ENCODE measurements at regions not wholly inside any gene's neighbourhood (a gene's known extent, or its start where the extent isn't known, plus 50 kb on each side); places are given as distances from the start of the nearest gene placed in this dataset.

DNA sequence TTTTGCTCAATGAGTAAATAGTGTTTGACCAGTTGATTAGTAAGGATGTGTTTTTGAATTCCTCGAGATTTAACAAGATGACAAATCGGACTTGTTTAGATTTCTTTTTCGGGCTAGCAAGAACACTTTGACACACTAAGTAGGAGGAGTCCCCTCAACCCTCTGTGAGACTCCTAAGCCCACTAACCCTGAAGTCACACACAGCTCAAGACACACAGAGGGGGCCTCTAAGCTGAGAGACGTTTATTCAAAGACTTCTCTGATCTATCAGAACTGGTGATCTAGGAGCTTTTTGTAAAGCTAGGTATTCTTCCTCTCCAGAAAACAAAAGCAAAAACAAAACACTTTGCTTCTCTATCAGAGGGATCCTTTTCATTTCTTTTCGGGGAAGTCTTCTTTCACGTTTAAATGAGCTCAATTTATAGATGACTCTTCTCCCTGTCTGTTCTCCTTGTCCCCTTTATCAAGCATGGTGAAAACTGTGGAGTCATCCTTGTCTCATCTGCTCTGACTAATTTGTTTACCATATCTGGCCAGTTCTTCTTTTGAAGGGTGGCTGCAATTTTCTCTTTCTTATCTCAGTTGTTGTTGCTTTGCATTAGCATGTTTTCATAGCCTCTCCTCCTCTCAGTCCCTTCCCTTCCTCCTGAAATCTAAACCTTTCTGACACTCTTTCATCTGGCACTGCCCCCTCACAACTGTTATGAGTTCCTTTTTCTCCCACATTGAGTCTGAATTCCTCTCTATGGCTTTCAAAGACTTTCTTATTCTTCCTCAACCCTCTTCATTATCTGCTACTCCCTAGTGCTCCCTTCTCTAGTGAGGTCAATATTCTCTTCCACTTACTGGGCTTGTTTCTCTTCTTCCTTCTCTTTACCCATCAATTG lies 68.5 kb upstream of the RAI14 start:
- H3K4me1 Mint-ChIP-seq = no peaks in the 10 kb centered on the region
- H3K9me3 Mint-ChIP-seq = peaks cover 2% of the 10 kb centered on the region
- H3K27me3 Mint-ChIP-seq = peaks cover 21% of the 10 kb centered on the region
- H3K4me3 Mint-ChIP-seq = no peak overlapping the region
- no peak for ATAC-seq
- no peak overlapping the region for H3K27ac Mint-ChIP-seq
- H3K36me3 Mint-ChIP-seq = no peaks in the 10 kb centered on the region

DNA sequence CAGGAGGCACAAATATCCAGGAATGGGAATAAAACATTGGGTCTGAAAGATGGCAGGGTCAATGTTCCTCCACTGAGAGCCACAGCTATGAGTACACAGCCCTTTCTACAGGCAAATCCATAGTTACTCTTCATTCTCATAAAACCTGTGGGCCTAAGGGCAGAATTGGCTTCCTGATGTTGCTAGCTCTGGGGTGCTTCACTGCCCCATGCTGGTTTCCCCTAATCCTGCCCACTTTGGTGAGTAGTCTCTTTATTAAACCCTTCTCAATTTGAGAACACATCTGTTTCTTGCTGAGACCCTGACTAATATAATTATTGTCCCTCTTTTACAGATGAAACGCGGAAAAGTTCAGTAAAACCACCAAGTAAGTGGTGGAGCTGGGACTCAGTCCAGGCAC lies 66.3 kb upstream of the RAI14 start:
- Mint-ChIP-seq H3K27ac (no peak overlapping the region), H3K36me3 (no peaks in the 10 kb centered on the region), H3K4me3 (no peak overlapping the region), H3K9me3 (peaks cover 2% of the 10 kb centered on the region), H3K27me3 (peaks cover 21% of the 10 kb centered on the region), H3K4me1 (no peaks in the 10 kb centered on the region)
- ATAC-seq = no peak

- Mint-ChIP-seq H3K4me1 (no peaks in the 10 kb centered on the region), H3K27ac (no peak overlapping the region), H3K27me3 (peaks cover 12% of the 10 kb centered on the region), H3K9me3 (no peaks in the 10 kb centered on the region), H3K4me3 (no peak overlapping the region), H3K36me3 (no peaks in the 10 kb centered on the region)
- ATAC-seq = no peak
Measured at GRCh38 chr5:34591723-34592122, 64.4 kb upstream of the RAI14 start.

DNA sequence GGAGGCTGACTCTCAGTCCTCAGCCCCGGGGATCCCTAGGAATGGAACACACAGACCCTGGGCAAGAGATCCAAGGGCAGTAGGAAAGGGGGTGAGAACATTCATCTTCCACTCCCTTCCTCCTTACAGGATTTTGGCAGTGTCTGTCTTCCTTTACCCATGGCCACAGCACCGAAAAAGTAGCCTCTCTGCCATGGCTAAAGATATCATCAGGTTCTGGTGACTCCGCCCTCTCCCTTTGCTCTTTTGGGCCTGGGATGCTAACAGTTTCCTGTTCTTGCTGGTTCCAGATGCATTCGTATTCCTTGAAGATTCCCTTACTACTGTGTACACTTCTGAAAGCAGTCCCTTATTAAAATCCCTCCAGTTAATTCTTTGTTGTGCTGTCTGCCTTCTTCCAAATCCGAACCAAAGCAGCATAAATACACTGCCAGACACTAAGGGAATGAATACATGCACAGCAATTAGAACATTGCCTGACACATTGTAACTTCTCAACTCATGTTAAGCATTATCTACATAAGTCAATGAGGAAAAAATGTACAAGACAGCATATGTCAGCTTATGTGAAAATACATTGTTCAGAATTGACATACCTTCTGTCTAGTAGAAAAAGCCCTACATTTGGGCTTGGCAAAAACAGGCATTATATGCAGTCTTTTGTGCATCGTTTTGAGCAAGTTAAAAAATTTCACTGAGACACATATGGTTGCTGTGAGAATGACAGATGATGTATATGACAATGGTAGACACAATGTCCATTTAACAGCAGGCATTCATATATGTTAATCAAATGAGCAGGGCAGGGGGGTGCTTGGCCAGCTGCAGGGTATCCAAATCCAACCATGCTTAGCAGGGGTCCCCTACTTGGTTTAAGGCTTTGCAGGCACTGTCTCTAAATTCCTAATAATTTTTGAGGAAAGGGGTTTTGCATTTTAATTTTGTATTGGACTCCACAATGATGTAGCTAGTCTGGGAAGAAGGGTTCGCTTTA lies 58.8 kb upstream of the RAI14 start:
- Mint-ChIP-seq H3K27ac (no peak overlapping the region), H3K4me3 (no peak overlapping the region), H3K36me3 (no peaks in the 10 kb centered on the region), H3K4me1 (no peaks in the 10 kb centered on the region), H3K27me3 (peaks cover under 1% of the 10 kb centered on the region), H3K9me3 (no peaks in the 10 kb centered on the region)
- ATAC-seq = no peak

DNA sequence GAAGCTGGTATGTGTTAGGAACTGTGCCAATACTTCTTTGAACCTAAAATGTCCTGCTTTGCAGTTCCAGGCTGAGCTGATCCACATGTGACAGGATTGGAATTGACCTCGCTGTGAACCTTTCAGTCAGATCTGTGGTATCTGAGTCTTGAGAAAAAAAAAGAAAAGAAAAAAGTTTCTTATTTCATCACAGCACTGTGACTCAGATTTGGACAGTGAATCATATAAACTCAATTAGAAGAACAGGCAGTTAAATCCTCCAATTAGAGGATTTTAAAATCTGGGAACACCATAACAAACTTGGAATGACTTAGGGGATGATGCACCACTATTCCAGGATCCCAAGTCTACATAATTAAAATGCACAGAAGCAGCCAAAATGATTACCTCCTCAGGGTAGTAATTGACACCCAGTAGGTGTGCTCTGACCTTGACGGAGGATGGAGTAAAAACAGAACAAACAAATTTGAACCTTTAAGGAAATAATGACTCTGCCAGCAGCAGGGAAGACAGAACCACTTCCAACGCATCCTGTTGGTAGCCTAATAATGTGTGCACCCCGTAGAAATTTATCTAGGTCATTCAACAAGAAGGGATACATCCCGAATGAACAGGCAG lies 57.8 kb upstream of the RAI14 start:
- ATAC-seq = no peak
- no peak overlapping the region for H3K27ac Mint-ChIP-seq
- H3K27me3 Mint-ChIP-seq = no peaks in the 10 kb centered on the region
- H3K9me3 Mint-ChIP-seq = no peaks in the 10 kb centered on the region
- H3K36me3 Mint-ChIP-seq = no peaks in the 10 kb centered on the region
- H3K4me1 Mint-ChIP-seq = no peaks in the 10 kb centered on the region
- H3K4me3 Mint-ChIP-seq = no peak overlapping the region

- peak; percentile 24 for ATAC-seq
- no peaks in the 10 kb centered on the region for H3K4me1 Mint-ChIP-seq
Measured at GRCh38 chr5:34599471-34600117, 56.5 kb upstream of the RAI14 start.

GRCh38 chr5:34600118-34600493 lies 56.0 kb upstream of the RAI14 start:
- Mint-ChIP-seq H3K4me1 (no peaks in the 10 kb centered on the region), H3K27me3 (no peaks in the 10 kb centered on the region), H3K36me3 (no peaks in the 10 kb centered on the region), H3K4me3 (no peak overlapping the region), H3K27ac (no peak overlapping the region), H3K9me3 (no peaks in the 10 kb centered on the region)
- ATAC-seq = no peak

More at GRCh38 chr5:34599471-34600117, 56.5 kb upstream of the RAI14 start:
- no peaks in the 10 kb centered on the region for H3K27me3 Mint-ChIP-seq
- no peak overlapping the region for H3K27ac Mint-ChIP-seq
- no peaks in the 10 kb centered on the region for H3K36me3 Mint-ChIP-seq
- no peak overlapping the region for H3K4me3 Mint-ChIP-seq
- no peaks in the 10 kb centered on the region for H3K9me3 Mint-ChIP-seq

DNA sequence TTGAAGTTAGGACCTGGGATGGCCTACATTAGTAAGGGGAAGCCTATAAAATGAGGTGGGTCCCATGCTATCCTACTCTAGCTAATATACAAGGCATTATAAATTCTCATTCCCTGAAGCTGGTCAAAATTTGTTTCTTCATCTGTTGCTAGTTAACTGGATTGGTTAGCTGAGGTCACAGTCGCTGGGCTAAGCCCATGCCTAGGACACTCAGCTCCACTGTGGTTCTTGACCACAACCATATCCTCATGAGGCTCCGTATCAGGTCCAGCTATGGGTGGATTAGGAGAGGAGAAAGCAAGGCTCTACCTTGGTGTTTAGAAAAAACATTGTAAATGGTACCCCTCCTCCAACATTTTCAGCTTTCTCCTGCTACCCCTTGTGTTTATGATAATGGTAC lies 52.8 kb upstream of the RAI14 start:
- no peak for ATAC-seq
- Mint-ChIP-seq H3K27me3 (no peaks in the 10 kb centered on the region), H3K36me3 (no peaks in the 10 kb centered on the region), H3K4me3 (no peak overlapping the region), H3K9me3 (no peaks in the 10 kb centered on the region), H3K4me1 (no peaks in the 10 kb centered on the region), H3K27ac (no peak overlapping the region)

DNA sequence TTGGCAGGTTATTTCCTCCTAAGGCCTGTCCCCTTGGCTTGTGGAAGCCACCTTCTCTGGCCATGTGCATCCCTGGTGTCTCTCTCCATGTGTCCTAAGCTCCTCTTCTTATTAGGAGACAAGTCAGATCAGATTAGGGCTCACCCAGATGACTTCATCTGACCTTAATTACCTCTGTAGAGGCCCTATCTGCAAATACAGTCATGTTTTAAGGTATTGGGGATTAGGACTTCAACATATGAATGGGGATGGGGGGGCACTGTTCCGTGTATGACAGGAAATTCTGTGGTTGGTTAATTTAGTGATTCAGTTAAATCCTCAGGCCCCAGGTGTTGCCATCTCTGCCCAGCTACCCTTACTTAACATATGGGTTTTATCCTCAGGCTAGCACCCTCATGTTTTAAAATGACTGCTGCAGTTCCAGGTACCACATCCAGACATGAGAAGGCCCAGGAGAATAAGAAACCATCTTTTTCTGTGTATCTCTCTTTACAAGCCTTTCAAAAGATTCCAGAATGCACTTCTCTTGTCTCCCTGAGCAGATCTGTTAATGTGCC lies 51.9 kb upstream of the RAI14 start:
- Mint-ChIP-seq H3K4me3 (no peak overlapping the region), H3K36me3 (no peaks in the 10 kb centered on the region), H3K27ac (no peak overlapping the region), H3K4me1 (no peaks in the 10 kb centered on the region), H3K9me3 (no peaks in the 10 kb centered on the region), H3K27me3 (no peaks in the 10 kb centered on the region)
- no peak for ATAC-seq

DNA sequence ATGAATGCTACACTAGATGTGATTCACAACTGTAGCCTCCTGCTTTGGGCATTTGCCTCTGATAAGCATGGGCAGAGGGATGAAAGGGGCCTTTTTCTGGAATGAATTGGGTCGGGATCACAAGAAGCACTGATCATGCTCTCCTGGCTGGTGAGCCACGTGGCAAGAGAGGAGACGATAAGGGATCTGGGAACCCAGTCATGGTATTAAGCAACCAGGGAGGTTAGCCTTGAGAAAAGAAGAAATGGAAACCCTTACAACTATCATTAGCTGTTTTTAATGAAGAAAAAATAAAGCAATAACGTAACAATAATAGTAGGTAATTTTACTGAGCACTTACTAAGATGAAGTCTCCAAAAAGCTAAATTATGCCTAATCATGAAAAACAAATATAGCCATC lies 50.0 kb upstream of the RAI14 start:
- Mint-ChIP-seq H3K27ac (no peak overlapping the region), H3K4me3 (no peak overlapping the region), H3K36me3 (no peaks in the 10 kb centered on the region), H3K9me3 (no peaks in the 10 kb centered on the region), H3K4me1 (no peaks in the 10 kb centered on the region), H3K27me3 (no peaks in the 10 kb centered on the region)
- ATAC-seq = no peak
